Right forelimb (tissue), 1 donor: ENCODE measurements at regions not wholly inside any gene's neighbourhood (a gene's known extent, or its start where the extent isn't known, plus 50 kb on each side); places are given as distances from the start of the nearest gene placed in this dataset.
A peak's percentile ranks its signal among the peaks of the same experiment; 100 is the strongest.

Experiments used
- DNase-seq: peaks from one replicate; pipeline ENCODE4 v3.0.0-alpha.2; 2018

GRCh38 chr3:117485841-117486240, 776.3 kb downstream of the TUSC7 start:
- DNase-seq = no peak

- no peak for DNase-seq
Measured at GRCh38 chr3:117486719-117487716, 777.4 kb downstream of the TUSC7 start.

GRCh38 chr3:117488983-117489382, 779.4 kb downstream of the TUSC7 start:
- DNase-seq = no peak

DNA sequence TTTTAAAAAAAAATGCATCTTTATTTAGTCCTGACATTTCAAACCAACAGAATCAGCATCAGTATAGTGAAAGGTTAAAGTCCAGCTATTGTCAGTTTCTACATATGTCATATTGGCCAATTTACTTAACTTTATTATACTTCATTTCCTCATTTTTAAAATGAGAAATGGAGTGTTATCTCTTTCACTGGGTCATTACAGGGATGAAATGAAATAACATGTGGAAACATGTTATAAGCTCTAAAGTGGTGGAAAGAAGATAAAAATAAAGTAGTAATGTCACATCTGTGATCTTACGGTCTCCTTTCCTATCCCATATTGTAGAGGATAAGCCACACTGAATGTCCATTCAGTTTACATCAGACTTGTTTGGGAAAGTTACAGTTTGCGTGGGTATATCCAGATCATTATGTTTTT, 780.1 kb downstream of the TUSC7 start:
- no peak for DNase-seq

- DNase-seq = no peak
Measured at GRCh38 chr3:117490716-117491115, 781.1 kb downstream of the TUSC7 start.

GRCh38 chr3:117495620-117496019, 786.0 kb downstream of the TUSC7 start:
- no peak for DNase-seq

GRCh38 chr3:117499189-117499870, 789.8 kb downstream of the TUSC7 start:
- DNase-seq = no peak

DNA sequence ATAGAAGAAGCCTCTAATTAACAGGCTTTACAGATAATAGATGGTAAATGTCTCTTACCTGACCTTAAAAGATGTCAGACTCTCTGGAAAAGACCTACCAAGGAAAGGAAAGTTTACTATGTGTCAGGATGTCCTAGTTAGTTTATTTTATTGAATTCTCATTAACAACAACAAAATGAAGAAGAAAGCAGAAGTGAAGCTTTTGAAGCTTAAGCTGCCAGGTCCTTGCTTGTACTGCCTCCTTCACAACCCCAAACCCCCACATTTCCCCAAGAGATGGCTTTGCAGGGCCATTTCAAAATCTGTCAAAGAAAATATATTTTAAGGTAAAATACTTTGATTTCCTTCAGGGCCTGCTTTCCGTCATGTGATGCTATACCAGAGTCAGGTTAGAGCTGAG, 798.4 kb downstream of the TUSC7 start:
- no peak for DNase-seq

DNA sequence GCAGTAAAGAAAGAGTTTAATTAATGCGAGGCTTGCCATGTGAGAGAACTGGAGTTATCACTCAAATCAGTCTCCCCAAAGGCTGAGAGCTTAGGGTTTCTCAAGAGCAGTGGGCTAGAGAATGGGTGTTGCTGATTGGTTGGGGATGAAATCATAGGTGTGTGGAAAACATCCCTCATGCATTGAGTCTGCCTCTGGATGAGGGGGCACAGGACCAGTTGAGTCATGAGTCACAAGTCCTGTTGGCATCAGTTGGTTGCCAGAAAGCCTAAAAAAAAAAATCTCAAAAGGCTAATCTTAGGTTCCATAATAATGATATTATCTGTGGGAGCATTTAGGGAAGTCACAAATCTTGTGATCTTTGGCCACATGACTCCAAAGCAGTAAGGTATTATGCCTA, 800.3 kb downstream of the TUSC7 start:
- DNase-seq = no peak

GRCh38 chr3:117510396-117510795, 800.8 kb downstream of the TUSC7 start:
- DNase-seq = no peak

DNA sequence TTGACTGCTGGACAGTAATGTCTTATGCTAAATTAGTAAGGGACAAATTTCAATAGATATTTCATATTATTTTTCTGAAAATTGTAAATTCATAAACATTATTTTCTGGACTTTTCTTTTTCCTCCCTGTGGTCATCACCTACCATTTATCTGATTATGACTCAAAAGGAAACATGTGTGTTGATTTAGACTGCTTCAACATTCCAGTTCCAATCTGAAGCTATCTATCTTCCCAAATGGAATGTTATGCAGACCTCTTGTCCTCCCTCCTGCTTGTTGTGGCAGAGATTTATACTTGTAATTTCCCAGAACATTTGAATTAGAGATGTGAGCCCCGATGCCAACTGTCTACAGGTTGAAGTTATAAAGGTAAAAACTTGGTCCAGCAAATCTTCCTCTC, 803.4 kb downstream of the TUSC7 start:
- DNase-seq = no peak

DNA sequence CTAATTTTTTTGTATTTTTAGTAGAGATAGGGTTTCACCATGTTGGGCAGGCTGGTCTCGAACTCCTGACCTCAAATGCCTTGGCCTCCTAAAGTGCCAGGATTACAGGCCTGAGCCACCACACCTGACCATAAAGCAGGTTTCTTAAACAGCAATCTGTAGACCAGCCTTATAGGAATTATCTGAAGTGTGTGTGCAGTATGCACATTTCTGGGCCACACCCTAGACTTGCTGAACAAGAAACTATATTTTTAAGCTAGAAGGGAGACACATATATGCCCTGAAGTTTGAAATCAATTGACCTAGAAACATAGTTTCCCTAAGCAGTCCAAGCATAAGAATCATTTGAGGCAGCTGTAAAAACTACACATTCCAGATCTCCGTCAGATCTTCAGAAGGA, 805.7 kb downstream of the TUSC7 start:
- DNase-seq = no peak

DNA sequence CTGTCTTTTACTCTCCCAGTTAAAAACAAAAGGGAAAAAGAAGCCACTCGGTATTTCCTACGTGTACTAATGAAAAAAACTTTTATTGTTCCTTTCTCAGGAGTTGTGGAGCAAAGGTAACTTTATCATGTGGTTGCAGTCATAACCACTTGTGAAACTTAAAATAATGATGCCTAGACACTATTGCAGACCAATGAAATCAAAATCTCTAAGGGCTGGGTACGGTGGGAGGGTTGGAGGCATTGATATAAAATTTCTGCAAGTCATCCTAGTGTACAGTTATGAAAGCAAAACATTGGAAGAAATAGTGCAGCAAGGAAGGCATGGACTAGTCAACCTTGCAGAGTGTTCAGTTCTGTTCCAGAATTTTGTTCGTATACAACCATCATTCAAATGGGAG, 808.8 kb downstream of the TUSC7 start:
- no peak for DNase-seq

GRCh38 chr3:117519776-117520175, 810.2 kb downstream of the TUSC7 start:
- no peak for DNase-seq

GRCh38 chr3:117520582-117520981, 811.0 kb downstream of the TUSC7 start:
- DNase-seq = no peak

GRCh38 chr3:117523418-117523817, 813.8 kb downstream of the TUSC7 start:
- DNase-seq = no peak

- no peak for DNase-seq
Measured at GRCh38 chr3:117524890-117525289, 815.3 kb downstream of the TUSC7 start.

- DNase-seq = peak; percentile 54
Measured at GRCh38 chr3:117526470-117527079, 817.0 kb downstream of the TUSC7 start.

DNA sequence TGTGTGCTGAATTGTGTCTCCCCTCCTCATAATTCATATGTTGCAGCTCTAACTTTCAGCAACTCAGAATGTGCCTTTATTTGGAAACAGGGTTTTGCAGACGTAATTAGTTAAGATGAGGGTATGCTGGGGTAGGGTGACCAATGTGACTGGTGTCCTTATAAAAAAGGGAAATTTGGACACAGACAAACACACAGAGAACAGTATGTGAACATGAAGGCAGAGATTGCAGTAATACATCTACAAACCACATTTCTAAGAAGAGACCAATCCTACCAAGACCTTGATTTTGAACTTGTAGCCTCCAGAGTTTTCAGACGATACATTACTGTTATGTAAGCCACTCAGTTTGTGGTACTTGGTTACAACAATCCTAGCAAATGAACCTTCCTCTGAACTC, 817.8 kb downstream of the TUSC7 start:
- DNase-seq = no peak

DNA sequence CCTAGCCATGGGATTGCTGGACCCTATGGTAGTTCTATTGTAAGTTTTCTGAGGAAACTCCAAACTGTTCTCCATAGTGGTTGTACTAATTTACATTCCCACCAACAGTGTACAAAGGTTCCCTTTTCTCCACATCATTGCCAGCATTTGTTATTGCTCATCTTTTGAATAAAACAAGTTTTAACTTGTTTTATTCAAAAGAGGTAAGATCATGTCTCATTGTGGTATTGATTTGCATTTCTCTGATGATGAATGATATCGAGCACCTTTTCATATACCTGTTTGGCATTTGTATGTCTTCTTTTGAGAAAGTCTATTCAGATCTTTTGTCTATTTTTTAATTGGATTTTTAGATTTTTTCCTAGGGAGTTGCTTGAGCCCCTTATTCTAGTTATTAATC, 819.1 kb downstream of the TUSC7 start:
- no peak for DNase-seq

GRCh38 chr3:117531078-117531767, 821.6 kb downstream of the TUSC7 start:
- DNase-seq = no peak

DNA sequence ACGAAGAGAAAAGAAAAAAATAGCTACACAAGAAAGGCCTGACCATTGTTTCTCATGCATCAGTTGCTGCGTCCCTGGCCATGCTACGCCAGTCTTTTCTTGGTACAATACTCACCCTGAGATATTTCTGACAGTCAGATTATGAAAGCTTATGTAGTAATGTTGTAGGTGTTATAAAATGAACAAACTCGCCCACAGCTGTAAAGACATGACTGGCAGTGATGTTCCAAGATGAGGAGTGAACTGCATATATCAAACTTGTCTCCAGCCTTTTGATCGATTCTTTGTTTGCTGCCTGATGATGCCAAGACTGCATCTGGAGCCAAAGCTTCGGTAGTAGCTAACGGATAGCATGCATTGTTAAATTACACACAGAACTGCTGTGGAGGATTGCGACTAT, 822.7 kb downstream of the TUSC7 start:
- no peak for DNase-seq

DNA sequence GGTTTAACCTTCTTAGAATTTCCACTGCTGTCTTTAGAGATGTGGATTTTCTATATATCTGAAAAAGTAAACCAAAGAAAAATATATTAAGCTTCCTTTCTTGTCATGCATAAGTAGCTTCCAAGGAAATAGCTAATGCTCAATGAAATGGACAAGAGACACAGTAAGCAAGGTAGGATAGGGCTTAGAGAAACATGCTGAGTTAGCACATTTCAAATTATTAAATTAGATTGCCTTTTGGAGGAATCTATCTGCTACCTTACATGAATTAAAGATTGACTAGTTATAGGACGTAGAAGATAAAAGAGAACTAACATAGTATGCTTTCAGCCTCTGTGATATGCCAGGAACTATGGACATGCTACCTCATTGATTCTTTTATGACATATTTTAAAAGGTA, 824.6 kb downstream of the TUSC7 start:
- DNase-seq = no peak
